Loucy (cell line): ENCODE measurements at regions not wholly inside any gene's neighbourhood (a gene's known extent, or its start where the extent isn't known, plus 50 kb on each side); places are given as distances from the start of the nearest gene placed in this dataset.
"Not testable (repeated sequence)": the region's sequence is repeated elsewhere in the genome, so short reads cannot be mapped to it uniquely, and the experiment has no call there.

Experiments used
- H2AFZ ChIP-seq: fragments of 200-600 bp; sonication (generic); 2 replicates; pipeline ENCODE4 v1.6.0; 2016; ENCODE audit warnings: antibody characterized with exemption, mild to moderate bottlenecking, low read length, moderate library complexity
- H3F3A ChIP-seq: fragments of 200-600 bp; 2 replicates; pipeline ENCODE4 v1.6.0; 2016; ENCODE audit warnings: antibody characterized with exemption, low read depth, mild to moderate bottlenecking
- H3K27me3 ChIP-seq: fragments of 200-600 bp; sonication (generic); 2 replicates; pipeline ENCODE4 v1.6.1; 2014; ENCODE audit warnings: low read length, mild to moderate bottlenecking; ENCODE audit not compliant: insufficient read depth, poor library complexity, severe bottlenecking
- H3K36me3 ChIP-seq: fragments of 200-600 bp; sonication (generic); 2 replicates; pipeline ENCODE4 v1.6.1; 2016; ENCODE audit warnings: low read length; ENCODE audit not compliant: insufficient read depth
- H3K4me1 ChIP-seq: fragments of 200-600 bp; sonication (generic); 2 replicates; pipeline ENCODE4 v1.5.1; 2014; ENCODE audit warnings: low read length, mild to moderate bottlenecking; ENCODE audit not compliant: insufficient read depth, poor library complexity, severe bottlenecking
- H3K4me2 ChIP-seq: fragments of 200-600 bp; sonication (generic); 2 replicates; pipeline ENCODE4 v1.6.0; 2014; ENCODE audit warnings: antibody characterized with exemption, low read length, low read depth, mild to moderate bottlenecking; ENCODE audit not compliant: poor library complexity, severe bottlenecking
- H3K4me3 ChIP-seq: fragments of 200-600 bp; sonication (generic); 2 replicates; pipeline ENCODE4 v1.5.1; 2014; ENCODE audit warnings: low read length, mild to moderate bottlenecking, mixed read lengths; ENCODE audit not compliant: poor library complexity, severe bottlenecking
- H3K79me2 ChIP-seq: fragments of 200-600 bp; sonication (generic); 2 replicates; pipeline ENCODE4 v1.6.1; 2014; ENCODE audit warnings: low read length; ENCODE audit not compliant: insufficient read depth
- H3K9ac ChIP-seq: fragments of 200-600 bp; sonication (generic); 2 replicates; pipeline ENCODE4 v1.6.0; 2014; ENCODE audit warnings: mild to moderate bottlenecking, low read depth, low read length, moderate library complexity; ENCODE audit not compliant: poor library complexity, severe bottlenecking
- H3K9me2 ChIP-seq: fragments of 200-600 bp; sonication (generic); replicated peaks from 2 replicates; pipeline ENCODE4 v1.6.1; 2016; ENCODE audit warnings: low read depth, low read length, mixed read lengths
- H3K9me3 ChIP-seq: fragments of 200-600 bp; sonication (generic); 2 replicates; pipeline ENCODE4 v1.6.1; 2014; ENCODE audit warnings: mild to moderate bottlenecking, antibody characterized with exemption, low read length, low read depth; ENCODE audit not compliant: insufficient read depth
- H4K20me1 ChIP-seq: fragments of 200-600 bp; sonication (generic); 2 replicates; pipeline ENCODE4 v1.6.0; 2014; ENCODE audit warnings: antibody characterized with exemption, low read length, mild to moderate bottlenecking; ENCODE audit not compliant: insufficient read depth, poor library complexity, severe bottlenecking
- EZH2phosphoT487 ChIP-seq: fragments of 200-600 bp; IDR thresholded peaks from 2 replicates; pipeline ENCODE4 v1.6.1; 2018; ENCODE audit warnings: antibody characterized with exemption, mild to moderate bottlenecking, moderate library complexity, borderline replicate concordance
- TF ChIP-seq, protein P1 (sequence below): fragments of 200-600 bp; sonication (generic); conservative IDR thresholded peaks from 2 replicates; pipeline ENCODE4 v1.5.1; 2014; ENCODE audit warnings: mild to moderate bottlenecking, antibody characterized with exemption, low read length

DNA sequence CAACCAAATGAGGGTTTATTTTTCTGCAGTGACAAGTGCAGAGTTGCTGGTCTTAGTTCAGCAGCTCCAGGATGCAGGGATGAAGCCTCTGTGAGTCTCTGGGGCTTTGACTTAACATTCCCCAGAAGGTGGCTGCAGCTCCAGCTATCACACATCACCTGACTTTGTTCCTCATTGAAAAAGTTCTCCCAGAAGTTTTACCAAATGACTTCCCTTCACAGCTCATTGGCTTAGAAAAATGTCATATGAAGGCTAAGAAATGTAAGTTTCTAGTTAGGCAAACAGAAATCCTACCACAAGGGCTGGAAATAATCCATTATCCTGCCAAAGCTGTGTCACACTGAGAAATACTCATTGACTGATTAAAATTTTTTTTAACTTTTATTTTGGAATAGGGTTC, 184.9 kb downstream of the MINAR1 start:
- H3K4me3 ChIP-seq: no peak overlapping the region
- H3K4me1 ChIP-seq: no peaks in the 10 kb centered on the region
- H3F3A ChIP-seq: no peaks in the 10 kb centered on the region
- H3K79me2 ChIP-seq: no peaks in the 10 kb centered on the region
- no peaks in the 10 kb centered on the region for H3K36me3 ChIP-seq
- no peaks in the 10 kb centered on the region for H3K9me3 ChIP-seq
- no peak for TF ChIP-seq EZH2phosphoT487
- TF ChIP-seq, protein P1, sequence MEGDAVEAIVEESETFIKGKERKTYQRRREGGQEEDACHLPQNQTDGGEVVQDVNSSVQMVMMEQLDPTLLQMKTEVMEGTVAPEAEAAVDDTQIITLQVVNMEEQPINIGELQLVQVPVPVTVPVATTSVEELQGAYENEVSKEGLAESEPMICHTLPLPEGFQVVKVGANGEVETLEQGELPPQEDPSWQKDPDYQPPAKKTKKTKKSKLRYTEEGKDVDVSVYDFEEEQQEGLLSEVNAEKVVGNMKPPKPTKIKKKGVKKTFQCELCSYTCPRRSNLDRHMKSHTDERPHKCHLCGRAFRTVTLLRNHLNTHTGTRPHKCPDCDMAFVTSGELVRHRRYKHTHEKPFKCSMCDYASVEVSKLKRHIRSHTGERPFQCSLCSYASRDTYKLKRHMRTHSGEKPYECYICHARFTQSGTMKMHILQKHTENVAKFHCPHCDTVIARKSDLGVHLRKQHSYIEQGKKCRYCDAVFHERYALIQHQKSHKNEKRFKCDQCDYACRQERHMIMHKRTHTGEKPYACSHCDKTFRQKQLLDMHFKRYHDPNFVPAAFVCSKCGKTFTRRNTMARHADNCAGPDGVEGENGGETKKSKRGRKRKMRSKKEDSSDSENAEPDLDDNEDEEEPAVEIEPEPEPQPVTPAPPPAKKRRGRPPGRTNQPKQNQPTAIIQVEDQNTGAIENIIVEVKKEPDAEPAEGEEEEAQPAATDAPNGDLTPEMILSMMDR: no peak
- H3K9ac ChIP-seq: no peak overlapping the region
- no peaks in the 10 kb centered on the region for H3K9me2 ChIP-seq
- no peaks in the 10 kb centered on the region for H4K20me1 ChIP-seq
- H3K4me2 ChIP-seq: no peak overlapping the region
- no peak overlapping the region for H2AFZ ChIP-seq
- H3K27me3 ChIP-seq: no peaks in the 10 kb centered on the region

DNA sequence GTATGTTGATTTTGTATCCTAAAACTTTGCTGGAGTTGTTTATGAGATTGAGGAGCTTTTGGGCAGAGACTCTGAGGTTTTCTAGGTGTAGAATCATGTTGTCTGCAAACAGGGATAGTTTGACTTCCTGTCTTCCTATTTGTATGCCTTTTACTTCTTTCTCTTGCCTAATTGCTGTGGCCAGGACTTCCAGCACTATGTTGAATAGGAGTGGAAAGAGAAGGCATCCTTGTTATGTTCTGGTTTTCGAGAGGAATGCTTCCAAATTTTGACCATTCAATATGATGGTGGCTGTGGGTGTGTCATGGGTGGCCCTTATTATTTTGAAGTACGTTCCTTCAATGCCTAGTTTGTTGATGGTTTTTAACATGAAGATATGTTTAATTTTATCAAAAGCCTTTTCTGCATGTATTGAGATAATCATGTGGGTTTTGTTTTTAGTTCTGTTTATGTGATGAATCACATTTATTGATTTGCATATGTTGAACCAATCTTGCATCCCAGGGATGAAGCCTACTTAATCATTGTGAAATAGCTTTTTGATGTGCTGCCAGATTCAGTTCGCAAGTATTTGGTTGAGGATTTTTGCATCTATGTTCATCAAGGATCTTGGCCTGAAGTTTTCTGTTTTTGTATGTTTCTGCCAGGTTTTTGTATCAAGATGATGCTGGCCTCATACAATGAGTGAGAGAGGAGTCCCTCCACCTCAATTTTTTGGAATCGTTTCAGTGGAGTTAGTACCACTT, 188.1 kb downstream of the MINAR1 start:
- Histone ChIP-seq H3K9me2 (no peaks in the 10 kb centered on the region), H3K79me2 (no peaks in the 10 kb centered on the region), H3K9me3 (no peaks in the 10 kb centered on the region), H3K27me3 (no peaks in the 10 kb centered on the region), H2AFZ (no peak overlapping the region), H3K4me3 (no peak overlapping the region), H3K4me2 (no peak overlapping the region), H3K9ac (no peak overlapping the region), H3K4me1 (no peaks in the 10 kb centered on the region), H3K36me3 (no peaks in the 10 kb centered on the region), H4K20me1 (no peaks in the 10 kb centered on the region), H3F3A (no peaks in the 10 kb centered on the region)
- TF ChIP-seq, protein P1: no peak
- no peak for TF ChIP-seq EZH2phosphoT487

DNA sequence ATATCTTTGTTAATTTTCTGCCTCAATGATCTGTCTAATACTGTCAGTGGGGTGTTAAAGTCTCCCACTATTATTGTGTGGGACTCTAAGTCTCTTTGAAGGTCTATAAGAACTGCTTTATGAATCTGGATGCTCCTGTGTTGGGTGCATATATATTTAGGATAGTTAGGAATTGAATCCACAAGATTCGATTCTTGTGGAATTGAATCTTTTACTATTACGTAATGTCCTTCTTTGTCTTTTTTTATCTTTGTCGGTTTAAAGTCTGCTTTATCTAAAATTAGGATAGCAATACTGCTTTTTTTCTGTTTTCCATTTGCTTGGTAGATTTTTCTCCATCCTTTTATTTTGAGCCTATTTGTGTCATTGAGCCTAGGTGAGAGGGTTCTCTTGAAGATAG, 189.7 kb downstream of the MINAR1 start:
- H3K4me2 ChIP-seq, H3K4me1 ChIP-seq, H3K27me3 ChIP-seq, H3K4me3 ChIP-seq, H2AFZ ChIP-seq, H3K36me3 ChIP-seq, H3K9me2 ChIP-seq, H3K9ac ChIP-seq, H3K9me3 ChIP-seq, H4K20me1 ChIP-seq, H3F3A ChIP-seq, H3K79me2 ChIP-seq: not testable (repeated sequence)

DNA sequence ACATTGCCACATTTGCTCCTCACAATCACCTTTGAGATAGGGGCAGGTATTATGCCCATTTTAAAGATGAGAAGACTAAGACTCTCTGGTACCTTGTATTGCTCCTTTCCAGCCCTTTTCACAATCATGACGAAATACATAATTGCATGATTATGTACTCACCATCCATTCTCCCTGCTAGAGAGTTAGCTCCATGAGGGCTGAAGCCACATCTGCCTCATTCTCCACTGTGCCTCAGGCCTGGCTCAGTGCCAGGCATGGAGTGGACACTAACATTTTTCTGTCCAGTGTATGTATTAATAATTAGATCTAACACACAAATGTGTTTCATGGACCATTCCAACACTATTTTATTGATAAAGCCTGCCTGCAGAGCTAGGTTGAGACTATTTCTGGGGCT, 191.4 kb downstream of the MINAR1 start:
- TF ChIP-seq, protein P1: no peak
- no peak for TF ChIP-seq EZH2phosphoT487
- Histone ChIP-seq H4K20me1 (no peaks in the 10 kb centered on the region), H3K27me3 (no peaks in the 10 kb centered on the region), H2AFZ (no peak overlapping the region), H3K79me2 (no peaks in the 10 kb centered on the region), H3K9me2 (no peaks in the 10 kb centered on the region), H3K9ac (no peak overlapping the region), H3K4me3 (no peak overlapping the region), H3F3A (no peaks in the 10 kb centered on the region), H3K9me3 (no peaks in the 10 kb centered on the region), H3K4me2 (no peak overlapping the region), H3K4me1 (no peaks in the 10 kb centered on the region), H3K36me3 (no peaks in the 10 kb centered on the region)
